Liver (tissue), 8 donors: ENCODE measurements at regions not wholly inside any gene's neighbourhood (a gene's known extent, or its start where the extent isn't known, plus 50 kb on each side); places are given as distances from the start of the nearest gene placed in this dataset.

Source experiments
- DNase-seq: peaks from one replicate; pipeline ENCODE4 v3.0.0-alpha.2; 2017; ENCODE audit warnings: low spot score
- H3K27ac ChIP-seq, 2 donors: one replicate each; pipeline ENCODE4 v1.7.0; 2013; ENCODE audit warnings: inconsistent platforms in 2 of 2, low read length in 2 of 2, control low read depth in 1 of 2, low read depth in 1 of 2, mild to moderate bottlenecking in 1 of 2
- H3K27me3 ChIP-seq, 4 donors: one replicate each; pipeline versions ENCODE4 v1.6.1 to v1.7.0; 2013; ENCODE audit warnings: low read length in 3 of 4, inconsistent platforms in 1 of 4, mild to moderate bottlenecking in 1 of 4, moderate library complexity in 1 of 4; ENCODE audit not compliant: control insufficient read depth in 4 of 4, insufficient read depth in 4 of 4
- H3K36me3 ChIP-seq, 4 donors: one replicate each; pipeline versions ENCODE4 v1.6.1 to v1.7.0; 2013; ENCODE audit warnings: low read length in 3 of 4, mild to moderate bottlenecking in 3 of 4, low read depth in 1 of 4, moderate library complexity in 1 of 4; ENCODE audit not compliant: control insufficient read depth in 4 of 4, insufficient read depth in 3 of 4
- H3K4me1 ChIP-seq, 4 donors: one replicate each; pipeline versions ENCODE4 v1.6.1 to v1.7.0; 2013; ENCODE audit warnings: low read length in 3 of 4, mild to moderate bottlenecking in 3 of 4, moderate library complexity in 1 of 4; ENCODE audit not compliant: control insufficient read depth in 4 of 4, insufficient read depth in 4 of 4
- H3K4me3 ChIP-seq, 3 donors: one replicate each; pipeline versions ENCODE4 v1.6.1 to v1.7.0; 2013; ENCODE audit warnings: low read length in 3 of 3, control low read depth in 1 of 3, low read depth in 1 of 3, mild to moderate bottlenecking in 1 of 3
- H3K9ac ChIP-seq, 2 donors: one replicate each; pipeline ENCODE4 v1.7.0; 2013; ENCODE audit warnings: low read length in 2 of 2, mild to moderate bottlenecking in 2 of 2, moderate library complexity in 2 of 2, control low read depth in 1 of 2, low read depth in 1 of 2
- H3K9me3 ChIP-seq, 4 donors: one replicate each; pipeline versions ENCODE4 v1.6.1 to v1.7.0; 2013; ENCODE audit warnings: low read length in 3 of 4; ENCODE audit not compliant: control insufficient read depth in 4 of 4
- ATF3 ChIP-seq: IDR thresholded peaks from 2 replicates; pipeline ENCODE4 v1.6.1; 2016; ENCODE audit warnings: antibody characterized with exemption
- CTCF ChIP-seq: fragments of 150-350 bp; IDR thresholded peaks from 2 replicates; pipeline ENCODE4 v1.5.1; 2017; ENCODE audit warnings: improper control_type of control experiment, low read depth, low read length; ENCODE audit not compliant: missing input control
- EGR1 ChIP-seq, 2 donors: IDR thresholded peaks; 2 replicates each; pipeline ENCODE4 v1.6.1; 2016 to 2018; ENCODE audit warnings: antibody characterized with exemption in 2 of 2, low read depth in 2 of 2
- FOXA1 ChIP-seq: IDR thresholded peaks from 2 replicates; pipeline ENCODE4 v1.6.1; 2016; ENCODE audit warnings: antibody characterized with exemption
- GABPA ChIP-seq, 2 donors: IDR thresholded peaks in 1 of 2; conservative IDR thresholded peaks in 1 of 2; 2 replicates each; pipeline ENCODE4 v1.6.1; 2016; ENCODE audit warnings: antibody characterized with exemption in 2 of 2, mild to moderate bottlenecking in 1 of 2, moderate library complexity in 1 of 2
- HNF4A ChIP-seq, 2 donors: conservative IDR thresholded peaks; 2 replicates each; pipeline ENCODE4 v1.6.1; 2016; ENCODE audit warnings: antibody characterized with exemption in 2 of 2, mild to moderate bottlenecking in 2 of 2
- HNF4G ChIP-seq: IDR thresholded peaks from 2 replicates; pipeline ENCODE4 v1.6.1; 2016; ENCODE audit warnings: antibody characterized with exemption
- JUND ChIP-seq, 2 donors: IDR thresholded peaks; 2 replicates each; pipeline ENCODE4 v1.6.1; 2016; ENCODE audit warnings: antibody characterized with exemption in 2 of 2
- NR2F2 ChIP-seq: IDR thresholded peaks from 2 replicates; pipeline ENCODE4 v1.6.1; 2016; ENCODE audit warnings: antibody characterized with exemption
- RAD21 ChIP-seq, 2 donors: IDR thresholded peaks; 2 replicates each; pipeline ENCODE4 v1.6.1; 2016; ENCODE audit warnings: antibody characterized with exemption in 2 of 2, mild to moderate bottlenecking in 2 of 2
- REST ChIP-seq: IDR thresholded peaks from 2 replicates; pipeline ENCODE4 v1.6.1; 2016; ENCODE audit warnings: antibody characterized with exemption, mild to moderate bottlenecking
- RXRA ChIP-seq, 2 donors: IDR thresholded peaks; 2 replicates each; pipeline ENCODE4 v1.6.1; 2017 to 2018; ENCODE audit warnings: antibody characterized with exemption in 2 of 2, mild to moderate bottlenecking in 1 of 2
- SP1 ChIP-seq: IDR thresholded peaks from 2 replicates; pipeline ENCODE4 v1.6.1; 2018; ENCODE audit warnings: antibody characterized with exemption, mild to moderate bottlenecking
- TAF1 ChIP-seq: conservative IDR thresholded peaks from 2 replicates; pipeline ENCODE4 v1.6.1; 2016; ENCODE audit warnings: antibody characterized with exemption, mild to moderate bottlenecking
- YY1 ChIP-seq: IDR thresholded peaks from 2 replicates; pipeline ENCODE4 v1.6.1; 2016; ENCODE audit warnings: antibody characterized with exemption, mild to moderate bottlenecking
- ZBTB33 ChIP-seq: IDR thresholded peaks from 2 replicates; pipeline ENCODE4 v1.6.1; 2016; ENCODE audit warnings: antibody characterized with exemption
- WGBS: extraction: QIAGEN DNeasy Blood & Tissue Kit; methylation state at CpG from one replicate; pipeline ENCODE4 v1.1.7; 2013; 5-methylcytosine and 5-hydroxymethylcytosine counted together
- donor health status: healthy.
- donor health status: healthy.
- donor health status: healthy.
- donor health status: healthy.
- donor health status: healthy.

GRCh38 chr6:169990095-169991030 is 238.9 kb downstream of the ERMARD start:
- Histone ChIP-seq H3K36me3 (no peaks in the 10 kb centered on the region), H3K9ac (no peak overlapping the region), H3K4me1 (peaks cover 0 to 1% (median 0%) of the 10 kb centered on the region in 4 donors), H3K4me3 (no peak overlapping the region), H3K27ac (no peak overlapping the region), H3K9me3 (no peaks in the 10 kb centered on the region), H3K27me3 (no peaks in the 10 kb centered on the region)
- WGBS: 74% methylated on average over 32 of the region's 32 CpGs
- DNase-seq: no peak
- TF ChIP-seq RXRA (IDR thresholded peaks at IDR 0.05) (peak in 1 of 2 donors; percentile 23), TAF1 (no peak), NR2F2 (no peak), REST (no peak), HNF4G (no peak), GABPA (IDR thresholded peaks at IDR 0.05 in 1 of 2, conservative IDR thresholded peaks at IDR 0.05 in 1 of 2) (no peak), ATF3 (no peak), EGR1 (IDR thresholded peaks at IDR 0.05; ENCODE audit: low read depth in 2 of 2) (no peak), JUND (IDR thresholded peaks at IDR 0.05) (no peak), CTCF (no peak), SP1 (peak; percentile 10), RAD21 (IDR thresholded peaks at IDR 0.05) (peak; percentile 63 to 72), ZBTB33 (no peak), HNF4A (conservative IDR thresholded peaks at IDR 0.05) (no peak), FOXA1 (no peak), YY1 (no peak)
